Neural cell (in vitro differentiated cells): ENCODE measurements at regions not wholly inside any gene's neighbourhood (a gene's known extent, or its start where the extent isn't known, plus 50 kb on each side); places are given as distances from the start of the nearest gene placed in this dataset.

Source experiments
- H2AFZ ChIP-seq: fragments of 200-600, 300-800 bp; sonication (generic), shearing (Covaris generic); 2 replicates; pipeline ENCODE4 v1.6.0; 2014; ENCODE audit warnings: low read depth, mild to moderate bottlenecking, antibody characterized with exemption, low read length, moderate library complexity
- H3F3A ChIP-seq: fragments of 200-600 bp; shearing (Covaris generic); 2 replicates; pipeline ENCODE4 v1.6.1; 2016; ENCODE audit warnings: mild to moderate bottlenecking, moderate library complexity, mixed read lengths, antibody characterized with exemption, low read length; ENCODE audit not compliant: insufficient read depth, poor library complexity, severe bottlenecking
- H3K27ac ChIP-seq: fragments of 200-600, 300-800 bp; sonication (generic), shearing (Covaris generic); 2 replicates; pipeline ENCODE4 v1.5.1; 2014; ENCODE audit warnings: mild to moderate bottlenecking, low read length, moderate library complexity
- H3K27me3 ChIP-seq: fragments of 300-800, 200-600 bp; sonication (generic), shearing (Covaris generic); 2 replicates; pipeline ENCODE4 v1.6.0; 2014; ENCODE audit warnings: mild to moderate bottlenecking, low read depth, low read length, moderate library complexity; ENCODE audit not compliant: insufficient read depth
- H3K36me3 ChIP-seq: fragments of 300-800, 200-600 bp; sonication (generic), shearing (Covaris generic); 2 replicates; pipeline ENCODE4 v1.5.1; 2014; ENCODE audit warnings: mild to moderate bottlenecking, antibody characterized with exemption, low read length, moderate library complexity; ENCODE audit not compliant: insufficient read depth
- H3K4me2 ChIP-seq: fragments of 300-800, 200-600 bp; sonication (generic), shearing (Covaris generic); 2 replicates; pipeline ENCODE4 v1.6.0; 2014; ENCODE audit warnings: mild to moderate bottlenecking, low read length
- H3K4me3 ChIP-seq: fragments of 300-800, 200-600 bp; sonication (generic), shearing (Covaris generic); 2 replicates; pipeline ENCODE4 v1.5.1; 2014; ENCODE audit warnings: mild to moderate bottlenecking, low read length, moderate library complexity
- H3K79me2 ChIP-seq: fragments of 200-600 bp; shearing (Covaris generic); replicated peaks from 2 replicates; pipeline ENCODE4 v1.6.0; 2014; ENCODE audit warnings: mild to moderate bottlenecking, low read length, moderate library complexity; ENCODE audit not compliant: insufficient read depth
- H3K9ac ChIP-seq: fragments of 300-800, 200-600 bp; sonication (generic), shearing (Covaris generic); 2 replicates; pipeline ENCODE4 v1.6.1; 2016; ENCODE audit warnings: mild to moderate bottlenecking, low read length, mixed read lengths
- H3K9me2 ChIP-seq: fragments of 200-600 bp; shearing (Covaris generic); 2 replicates; pipeline ENCODE4 v1.6.1; 2016; ENCODE audit warnings: mild to moderate bottlenecking, low read length, mixed read lengths; ENCODE audit not compliant: insufficient read depth
- H3K9me3 ChIP-seq: fragments of 200-600, 300-800 bp; sonication (generic), shearing (Covaris generic); 2 replicates; pipeline ENCODE4 v1.6.1; 2016; ENCODE audit warnings: mild to moderate bottlenecking, mixed run types, low read length, moderate library complexity, mixed read lengths
- H4K20me1 ChIP-seq: fragments of 200-600 bp; shearing (Covaris generic); 2 replicates; pipeline ENCODE4 v1.6.1; 2016; ENCODE audit warnings: mild to moderate bottlenecking, mixed run types; ENCODE audit not compliant: insufficient read depth
- EP300 ChIP-seq: fragments of 450-650 bp; conservative IDR thresholded peaks from 2 replicates; pipeline ENCODE4 v1.6.1; 2014; ENCODE audit warnings: antibody characterized with exemption, mild to moderate bottlenecking, moderate library complexity; ENCODE audit not compliant: poor library complexity, severe bottlenecking
- EZH2 ChIP-seq: fragments of 200-600, 300-800 bp; shearing (Covaris generic), sonication (generic); IDR thresholded peaks from 2 replicates; pipeline ENCODE4 v1.6.1; 2014; ENCODE audit warnings: antibody characterized with exemption, low read length, borderline replicate concordance, mild to moderate bottlenecking; ENCODE audit not compliant: insufficient read depth, poor library complexity, severe bottlenecking
- MXI1 ChIP-seq: fragments of 450-650 bp; conservative IDR thresholded peaks from 2 replicates; pipeline ENCODE4 v1.6.1; 2014; ENCODE audit warnings: antibody characterized with exemption, mild to moderate bottlenecking; ENCODE audit not compliant: poor library complexity, severe bottlenecking
- POLR2AphosphoS5 ChIP-seq: IDR thresholded peaks from 2 replicates; pipeline ENCODE4 v1.6.1; 2012
- RAD21 ChIP-seq: fragments of 450-650 bp; conservative IDR thresholded peaks from 2 replicates; pipeline ENCODE4 v1.6.1; 2014; ENCODE audit warnings: antibody characterized with exemption, mild to moderate bottlenecking, moderate library complexity
- SMC3 ChIP-seq: fragments of 450-650 bp; conservative IDR thresholded peaks from 2 replicates; pipeline ENCODE4 v1.6.1; 2014; ENCODE audit warnings: antibody characterized with exemption, mild to moderate bottlenecking, moderate library complexity; ENCODE audit not compliant: poor library complexity
- TAF1 ChIP-seq: IDR thresholded peaks from 2 replicates; pipeline ENCODE4 v1.6.1; 2012; ENCODE audit warnings: low read depth
- TF ChIP-seq, protein P1 (sequence below): fragments of 450-650 bp; IDR thresholded peaks from 2 replicates; pipeline ENCODE4 v1.5.1; 2014; ENCODE audit warnings: antibody characterized with exemption, mild to moderate bottlenecking, moderate library complexity; ENCODE audit not compliant: poor library complexity, severe bottlenecking
- TF ChIP-seq, protein P2 (sequence below): IDR thresholded peaks from 2 replicates; pipeline ENCODE4 v1.6.1; 2012; ENCODE audit warnings: borderline replicate concordance

DNA sequence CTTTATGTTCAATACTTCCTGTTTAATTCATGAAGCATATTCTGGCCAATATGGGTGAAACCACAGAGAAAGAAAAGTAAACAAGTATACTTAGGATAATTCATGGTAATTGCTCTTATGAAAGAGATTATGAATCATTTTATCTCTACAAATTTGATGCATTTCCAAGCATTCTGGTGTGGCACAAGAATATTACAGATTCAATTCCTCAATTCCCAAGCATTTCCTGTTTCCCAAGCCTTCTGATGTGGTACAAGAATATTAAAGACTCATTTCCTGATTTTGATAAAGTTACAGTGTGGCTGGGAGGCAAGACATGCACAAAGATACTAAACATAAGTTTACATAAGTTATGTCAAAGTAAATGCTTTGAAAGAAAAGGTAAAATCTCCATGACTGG is 126.1 kb upstream of the NUDT7 start:
- no peaks in the 10 kb centered on the region for H3K9me3 ChIP-seq
- H3K4me2 ChIP-seq: no peak overlapping the region
- no peaks in the 10 kb centered on the region for H3K27me3 ChIP-seq
- no peak overlapping the region for H3K4me3 ChIP-seq
- no peaks in the 10 kb centered on the region for H3K79me2 ChIP-seq
- no peaks in the 10 kb centered on the region for H4K20me1 ChIP-seq
- H3K9ac ChIP-seq: no peak overlapping the region
- no peaks in the 10 kb centered on the region for H3K9me2 ChIP-seq
- TF ChIP-seq, protein P1, sequence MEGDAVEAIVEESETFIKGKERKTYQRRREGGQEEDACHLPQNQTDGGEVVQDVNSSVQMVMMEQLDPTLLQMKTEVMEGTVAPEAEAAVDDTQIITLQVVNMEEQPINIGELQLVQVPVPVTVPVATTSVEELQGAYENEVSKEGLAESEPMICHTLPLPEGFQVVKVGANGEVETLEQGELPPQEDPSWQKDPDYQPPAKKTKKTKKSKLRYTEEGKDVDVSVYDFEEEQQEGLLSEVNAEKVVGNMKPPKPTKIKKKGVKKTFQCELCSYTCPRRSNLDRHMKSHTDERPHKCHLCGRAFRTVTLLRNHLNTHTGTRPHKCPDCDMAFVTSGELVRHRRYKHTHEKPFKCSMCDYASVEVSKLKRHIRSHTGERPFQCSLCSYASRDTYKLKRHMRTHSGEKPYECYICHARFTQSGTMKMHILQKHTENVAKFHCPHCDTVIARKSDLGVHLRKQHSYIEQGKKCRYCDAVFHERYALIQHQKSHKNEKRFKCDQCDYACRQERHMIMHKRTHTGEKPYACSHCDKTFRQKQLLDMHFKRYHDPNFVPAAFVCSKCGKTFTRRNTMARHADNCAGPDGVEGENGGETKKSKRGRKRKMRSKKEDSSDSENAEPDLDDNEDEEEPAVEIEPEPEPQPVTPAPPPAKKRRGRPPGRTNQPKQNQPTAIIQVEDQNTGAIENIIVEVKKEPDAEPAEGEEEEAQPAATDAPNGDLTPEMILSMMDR: no peak
- TF ChIP-seq, protein P2, sequence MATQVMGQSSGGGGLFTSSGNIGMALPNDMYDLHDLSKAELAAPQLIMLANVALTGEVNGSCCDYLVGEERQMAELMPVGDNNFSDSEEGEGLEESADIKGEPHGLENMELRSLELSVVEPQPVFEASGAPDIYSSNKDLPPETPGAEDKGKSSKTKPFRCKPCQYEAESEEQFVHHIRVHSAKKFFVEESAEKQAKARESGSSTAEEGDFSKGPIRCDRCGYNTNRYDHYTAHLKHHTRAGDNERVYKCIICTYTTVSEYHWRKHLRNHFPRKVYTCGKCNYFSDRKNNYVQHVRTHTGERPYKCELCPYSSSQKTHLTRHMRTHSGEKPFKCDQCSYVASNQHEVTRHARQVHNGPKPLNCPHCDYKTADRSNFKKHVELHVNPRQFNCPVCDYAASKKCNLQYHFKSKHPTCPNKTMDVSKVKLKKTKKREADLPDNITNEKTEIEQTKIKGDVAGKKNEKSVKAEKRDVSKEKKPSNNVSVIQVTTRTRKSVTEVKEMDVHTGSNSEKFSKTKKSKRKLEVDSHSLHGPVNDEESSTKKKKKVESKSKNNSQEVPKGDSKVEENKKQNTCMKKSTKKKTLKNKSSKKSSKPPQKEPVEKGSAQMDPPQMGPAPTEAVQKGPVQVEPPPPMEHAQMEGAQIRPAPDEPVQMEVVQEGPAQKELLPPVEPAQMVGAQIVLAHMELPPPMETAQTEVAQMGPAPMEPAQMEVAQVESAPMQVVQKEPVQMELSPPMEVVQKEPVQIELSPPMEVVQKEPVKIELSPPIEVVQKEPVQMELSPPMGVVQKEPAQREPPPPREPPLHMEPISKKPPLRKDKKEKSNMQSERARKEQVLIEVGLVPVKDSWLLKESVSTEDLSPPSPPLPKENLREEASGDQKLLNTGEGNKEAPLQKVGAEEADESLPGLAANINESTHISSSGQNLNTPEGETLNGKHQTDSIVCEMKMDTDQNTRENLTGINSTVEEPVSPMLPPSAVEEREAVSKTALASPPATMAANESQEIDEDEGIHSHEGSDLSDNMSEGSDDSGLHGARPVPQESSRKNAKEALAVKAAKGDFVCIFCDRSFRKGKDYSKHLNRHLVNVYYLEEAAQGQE: no peak
- TF ChIP-seq EZH2 (no peak), SMC3 (no peak), POLR2AphosphoS5 (no peak), TAF1 (no peak), MXI1 (no peak), EP300 (no peak), RAD21 (no peak)
- no peak overlapping the region for H2AFZ ChIP-seq
- H3K27ac ChIP-seq: no peak overlapping the region
- H3K36me3 ChIP-seq: no peaks in the 10 kb centered on the region
- H3F3A ChIP-seq: no peaks in the 10 kb centered on the region

DNA sequence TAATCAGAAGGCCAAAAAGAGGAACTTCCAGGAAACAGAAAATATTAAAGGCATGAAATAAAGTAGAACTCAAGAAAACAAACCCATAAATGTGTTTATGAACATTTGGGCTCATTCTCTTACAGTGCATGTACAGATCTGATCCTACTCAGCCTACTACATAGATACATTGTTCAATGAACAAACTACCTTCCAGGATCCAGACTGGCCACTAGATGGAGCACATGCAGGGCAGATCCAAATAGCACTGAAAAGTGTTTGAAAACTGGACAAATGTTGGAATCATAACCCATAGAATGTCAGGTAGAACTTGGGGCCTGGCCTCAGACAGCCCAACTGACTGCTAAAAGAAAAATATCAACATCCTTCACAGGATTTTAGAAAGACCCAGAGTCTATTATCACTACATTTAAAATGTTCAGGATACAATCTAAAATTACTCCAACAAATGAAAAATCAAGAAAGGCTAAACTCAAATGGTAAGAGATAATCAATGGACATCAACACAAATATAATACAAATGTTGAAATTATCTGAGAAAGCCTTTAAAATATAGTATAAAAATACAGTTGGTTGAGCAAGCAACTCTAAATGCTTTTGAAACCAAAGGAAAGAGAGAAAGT is 122.4 kb upstream of the NUDT7 start:
- no peaks in the 10 kb centered on the region for H4K20me1 ChIP-seq
- no peaks in the 10 kb centered on the region for H3K9me3 ChIP-seq
- no peak overlapping the region for H3K9ac ChIP-seq
- H3K4me3 ChIP-seq: no peak overlapping the region
- no peaks in the 10 kb centered on the region for H3F3A ChIP-seq
- H3K27ac ChIP-seq: no peak overlapping the region
- no peaks in the 10 kb centered on the region for H3K36me3 ChIP-seq
- H3K9me2 ChIP-seq: no peaks in the 10 kb centered on the region
- no peaks in the 10 kb centered on the region for H3K27me3 ChIP-seq
- no peak overlapping the region for H2AFZ ChIP-seq
- TF ChIP-seq, protein P1: peak; percentile 60
- TF ChIP-seq EP300 (no peak), MXI1 (no peak), EZH2 (no peak), POLR2AphosphoS5 (no peak), TAF1 (no peak), RAD21 (peak; percentile 61), SMC3 (peak; percentile 66)
- TF ChIP-seq, protein P2: no peak
- no peak overlapping the region for H3K4me2 ChIP-seq
- H3K79me2 ChIP-seq: no peaks in the 10 kb centered on the region
